Hepatocyte (in vitro differentiated cells): ENCODE measurements at regions not wholly inside any gene's neighbourhood (a gene's known extent, or its start where the extent isn't known, plus 50 kb on each side); places are given as distances from the start of the nearest gene placed in this dataset.

ENCODE experiments used
- DNase-seq: peaks from one replicate; pipeline ENCODE4 v3.0.0-alpha.2; 2016; ENCODE audit warnings: low spot score
- H2AFZ ChIP-seq: fragments of 200-600 bp; sonication (generic); 2 replicates; pipeline ENCODE4 v1.6.0; 2016; ENCODE audit warnings: antibody characterized with exemption, mild to moderate bottlenecking
- H3K27ac ChIP-seq: fragments of 200-600 bp; sonication (generic); 2 replicates; pipeline ENCODE4 v1.5.1; 2016; ENCODE audit warnings: mild to moderate bottlenecking
- H3K27me3 ChIP-seq: fragments of 200-600 bp; sonication (generic); 2 replicates; pipeline ENCODE4 v1.6.1; 2016
- H3K36me3 ChIP-seq: fragments of 200-600 bp; sonication (generic); replicated peaks from 2 replicates; pipeline ENCODE4 v1.5.1; 2016; ENCODE audit warnings: low read depth; ENCODE audit not compliant: insufficient read depth
- H3K4me1 ChIP-seq: fragments of 200-600 bp; sonication (generic); 2 replicates; pipeline ENCODE4 v1.5.1; 2016; ENCODE audit warnings: mild to moderate bottlenecking, moderate library complexity; ENCODE audit not compliant: insufficient read depth
- H3K4me2 ChIP-seq: fragments of 200-600 bp; sonication (generic); 2 replicates; pipeline ENCODE4 v1.6.0; 2016
- H3K4me3 ChIP-seq: fragments of 200-600 bp; sonication (generic); 2 replicates; pipeline ENCODE4 v1.5.1; 2016; ENCODE audit warnings: mild to moderate bottlenecking
- H3K79me2 ChIP-seq: fragments of 200-600 bp; sonication (generic); 2 replicates; pipeline ENCODE4 v1.6.0; 2017; ENCODE audit warnings: mild to moderate bottlenecking
- H3K9me2 ChIP-seq: fragments of 200-600 bp; sonication (generic); replicated peaks from 2 replicates; pipeline ENCODE4 v1.6.0; 2017; ENCODE audit warnings: mild to moderate bottlenecking; ENCODE audit not compliant: insufficient read depth
- H3K9me3 ChIP-seq: fragments of 200-600 bp; sonication (generic); 2 replicates; pipeline ENCODE4 v1.5.1; 2016; ENCODE audit warnings: low read depth, mild to moderate bottlenecking
- H4K20me1 ChIP-seq: fragments of 200-600 bp; sonication (generic); 2 replicates; pipeline ENCODE4 v1.6.0; 2016; ENCODE audit warnings: mild to moderate bottlenecking; ENCODE audit not compliant: insufficient read depth, poor library complexity, severe bottlenecking
- CTCF ChIP-seq: fragments of 200-600 bp; sonication (generic); IDR thresholded peaks from 2 replicates; pipeline ENCODE4 v1.5.1; 2016; ENCODE audit warnings: antibody characterized with exemption, mild to moderate bottlenecking; ENCODE audit not compliant: poor library complexity
- EZH2 ChIP-seq: fragments of 200-600 bp; sonication (generic); IDR thresholded peaks from 2 replicates; pipeline ENCODE4 v1.6.1; 2016; ENCODE audit warnings: antibody characterized with exemption, mild to moderate bottlenecking, borderline replicate concordance
- EZH2phosphoT487 ChIP-seq: fragments of 200-600 bp; sonication (generic); IDR thresholded peaks from one replicate; pipeline ENCODE4 v1.6.1; 2018; ENCODE audit warnings: antibody characterized with exemption, mild to moderate bottlenecking, low read depth, moderate library complexity; ENCODE audit not compliant: unreplicated experiment, severe bottlenecking
- WGBS: methylation state at CpG from one replicate; pipeline ENCODE4 v1.1.6; 2016; ENCODE audit warnings: low lambda C conversion rate; ENCODE audit errors: missing lambda C conversion rate; 5-methylcytosine and 5-hydroxymethylcytosine counted together

- no peaks in the 10 kb centered on the region for H3K4me1 ChIP-seq
- H3K9me3 ChIP-seq: no peaks in the 10 kb centered on the region
- H3K4me2 ChIP-seq: no peak overlapping the region
- no peaks in the 10 kb centered on the region for H3K27me3 ChIP-seq
- H3K27ac ChIP-seq: no peak overlapping the region
- TF ChIP-seq CTCF: no peak
- TF ChIP-seq EZH2phosphoT487: no peak
- TF ChIP-seq EZH2: no peak
- no peak overlapping the region for H3K4me3 ChIP-seq
- no peak overlapping the region for H2AFZ ChIP-seq
- 100% methylated on average over 1 of the region's 1 CpG for WGBS
- no peaks in the 10 kb centered on the region for H4K20me1 ChIP-seq
- H3K9me2 ChIP-seq: no peaks in the 10 kb centered on the region
- DNase-seq: no peak
- no peaks in the 10 kb centered on the region for H3K36me3 ChIP-seq
- H3K79me2 ChIP-seq: no peaks in the 10 kb centered on the region
These were observed 517.2 kb downstream of the NR4A2 start for GRCh38 chr2:155815275-155815674.

DNA sequence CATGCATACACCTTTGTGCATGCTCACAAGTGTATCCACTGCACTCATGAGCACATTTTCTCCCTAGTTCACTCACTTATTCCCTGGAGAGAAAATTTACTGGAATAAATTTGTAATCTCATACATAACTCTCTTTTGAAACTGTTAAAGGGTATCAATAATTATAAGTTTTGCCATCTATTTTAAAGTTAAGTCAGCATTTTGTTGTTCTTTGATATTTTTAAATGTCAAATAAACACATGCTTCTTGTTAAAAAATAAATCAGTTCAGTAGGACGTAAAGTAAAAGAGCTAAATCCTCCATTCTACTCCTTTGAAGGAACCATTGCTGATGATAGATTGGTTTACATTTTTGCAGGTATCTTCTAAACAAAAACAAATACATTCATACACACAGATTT, 522.1 kb downstream of the NR4A2 start:
- Histone ChIP-seq H3K4me1 (no peaks in the 10 kb centered on the region), H3K9me3 (no peaks in the 10 kb centered on the region), H3K4me2 (no peak overlapping the region), H3K4me3 (no peak overlapping the region), H2AFZ (no peak overlapping the region), H3K27ac (no peak overlapping the region), H3K9me2 (no peaks in the 10 kb centered on the region), H4K20me1 (no peaks in the 10 kb centered on the region), H3K36me3 (no peaks in the 10 kb centered on the region), H3K79me2 (no peaks in the 10 kb centered on the region), H3K27me3 (no peaks in the 10 kb centered on the region)
- TF ChIP-seq CTCF (no peak), EZH2 (no peak), EZH2phosphoT487 (no peak)
- WGBS: 74% methylated on average over 1 of the region's 1 CpG
- no peak for DNase-seq

- WGBS: 93% methylated on average over 5 of the region's 5 CpGs
- TF ChIP-seq EZH2 (no peak), EZH2phosphoT487 (no peak), CTCF (no peak)
- H3K36me3 ChIP-seq: no peaks in the 10 kb centered on the region
These were observed 529.6 kb downstream of the NR4A2 start for GRCh38 chr2:155802888-155803287.

DNA sequence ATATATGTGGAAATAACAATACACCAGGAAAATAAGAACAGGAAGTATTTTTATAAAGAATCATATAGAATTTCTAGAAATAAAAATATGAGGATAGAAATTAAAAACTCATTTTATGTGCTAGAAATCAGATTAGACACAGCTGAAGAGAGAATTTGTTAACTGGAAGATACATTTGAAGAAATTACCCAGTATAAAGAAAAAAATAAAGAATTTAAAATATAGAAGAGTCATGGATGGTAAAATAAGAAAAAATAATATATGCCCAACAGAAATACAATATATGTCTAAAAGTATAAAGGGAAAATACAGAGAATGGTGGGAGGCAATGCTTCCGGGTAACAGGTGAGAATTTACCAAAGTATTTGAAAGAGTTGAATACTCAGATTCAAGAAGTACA, 539.9 kb downstream of the NR4A2 start:
- Histone ChIP-seq H3K4me3 (no peak overlapping the region), H2AFZ (no peak overlapping the region), H3K27me3 (no peaks in the 10 kb centered on the region), H3K79me2 (no peaks in the 10 kb centered on the region), H3K27ac (no peak overlapping the region), H3K9me2 (no peaks in the 10 kb centered on the region), H3K9me3 (no peaks in the 10 kb centered on the region), H3K4me1 (no peaks in the 10 kb centered on the region), H4K20me1 (no peaks in the 10 kb centered on the region), H3K36me3 (no peaks in the 10 kb centered on the region), H3K4me2 (no peak overlapping the region)
- TF ChIP-seq EZH2phosphoT487 (no peak), EZH2 (no peak)
- DNase-seq: no peak
- WGBS: 90% methylated on average over 1 of the region's 1 CpG

More at GRCh38 chr2:155802888-155803287, 529.6 kb downstream of the NR4A2 start:
- H3K9me3 ChIP-seq: no peaks in the 10 kb centered on the region
- no peak overlapping the region for H3K4me2 ChIP-seq
- H2AFZ ChIP-seq: no peak overlapping the region
- no peak overlapping the region for H3K27ac ChIP-seq
- H3K9me2 ChIP-seq: no peaks in the 10 kb centered on the region
- H3K4me3 ChIP-seq: no peak overlapping the region
- no peaks in the 10 kb centered on the region for H3K79me2 ChIP-seq
- H3K4me1 ChIP-seq: no peaks in the 10 kb centered on the region
- DNase-seq: no peak
- H3K27me3 ChIP-seq: no peaks in the 10 kb centered on the region
- no peaks in the 10 kb centered on the region for H4K20me1 ChIP-seq
